Psoas muscle (tissue), 7 donors: ENCODE measurements at regions not wholly inside any gene's neighbourhood (a gene's known extent, or its start where the extent isn't known, plus 50 kb on each side); places are given as distances from the start of the nearest gene placed in this dataset.

Experiments used
- ATAC-seq, 4 donors: fragments of 200-7000 bp; cut with Tn5 transposase; one replicate each; pipeline ENCODE4 v1.9.1; 2020; ENCODE audit warnings: moderate library complexity in 3 of 4, mild to moderate bottlenecking in 2 of 4
- DNase-seq, 2 donors: peaks; one replicate each; pipeline ENCODE4 v3.0.0-alpha.2; 2020
- H3K27ac ChIP-seq: fragments of 200-600 bp; one replicate; pipeline ENCODE4 v1.8.0; 2022
- H3K27me3 ChIP-seq, 3 donors: fragments of 200-600 bp in 1 of 3; one replicate each; pipeline versions ENCODE4 v1.6.1 to v1.8.0; 2013 to 2022; ENCODE audit warnings: low read length in 2 of 3, mild to moderate bottlenecking in 2 of 3, moderate library complexity in 1 of 3; ENCODE audit not compliant: insufficient read depth in 3 of 3
- H3K36me3 ChIP-seq, 2 donors: fragments of 200-600 bp in 1 of 2; one replicate each; pipeline versions ENCODE4 v1.6.1 to v1.8.0; 2013 to 2022; ENCODE audit warnings: low read depth in 1 of 2, mild to moderate bottlenecking in 1 of 2, moderate library complexity in 1 of 2; ENCODE audit not compliant: insufficient read depth in 1 of 2
- H3K4me1 ChIP-seq: fragments of 200-600 bp; one replicate; pipeline ENCODE4 v1.8.0; 2022
- H3K4me3 ChIP-seq: fragments of 200-600 bp; one replicate; pipeline ENCODE4 v1.8.0; 2022; ENCODE audit warnings: mild to moderate bottlenecking
- H3K9me3 ChIP-seq: fragments of 200-600 bp; one replicate; pipeline ENCODE4 v1.8.0; 2022
- CTCF ChIP-seq: fragments of 200-600 bp; IDR thresholded peaks from one replicate; pipeline ENCODE4 v1.8.0; 2022; ENCODE audit warnings: antibody characterized with exemption
- WGBS, 3 donors: extraction: QIAGEN DNeasy Blood & Tissue Kit; methylation state at CpG; one replicate each; pipeline versions ENCODE4 v1.1.6 to v1.1.7; 2013; 5-methylcytosine and 5-hydroxymethylcytosine counted together
- intact Hi-C, 2 donors: fragments of 100-400 bp; cut with DNase I; formaldehyde crosslinking; loops; one replicate each; pipeline versions ENCODE4 v1.11.0 to v1.14.2; 2022
- donor health status: healthy with polysubstance abuse.
- donor health status: DM: no; HTN: no; CAD: no; lungs with moderate emphysema.
- donor health status: Bipolar disorder and iron deficiency.
- donor health status: healthy.
- donor health status: DM: yes; HTN: yes; CAD: no.
- donor health status: DM: no; HTN: no; CAD: no.
- donor health status: DM: yes; HTN: yes; CAD: no.

GRCh38 chr18:57918601-57919000 is 115.5 kb upstream of the ATP8B1 start:
- H3K27ac ChIP-seq, result no peak overlapping the region
- WGBS, 3 donors, result 82 to 90% (median 83%) methylated on average over 3 of the region's 3 CpGs
- ATAC-seq, result no peak
- intact Hi-C loops, result no loop called here
- no peaks in the 10 kb centered on the region for H3K9me3 ChIP-seq
- no peaks in the 10 kb centered on the region for H3K4me1 ChIP-seq
- no peak for DNase-seq
- H3K27me3 ChIP-seq, result no peaks in the 10 kb centered on the region
- H3K4me3 ChIP-seq, result no peak overlapping the region
- H3K36me3 ChIP-seq, result no peaks in the 10 kb centered on the region
- no peak for TF ChIP-seq CTCF

- Histone ChIP-seq H3K4me3 (no peak overlapping the region), H3K27me3 (no peaks in the 10 kb centered on the region), H3K36me3 (no peaks in the 10 kb centered on the region), H3K27ac (no peak overlapping the region), H3K4me1 (no peaks in the 10 kb centered on the region), H3K9me3 (no peaks in the 10 kb centered on the region)
- ATAC-seq (no peak), DNase-seq (no peak)
- intact Hi-C loops, result no loop called here
- 70 to 75% (median 74%) methylated on average over 3 of the region's 3 CpGs for whole genome bisulfite sequencing, 3 donors
- no peak for TF ChIP-seq CTCF
Observed at GRCh38 chr18:57916684-57917083, 113.6 kb upstream of the ATP8B1 start.

GRCh38 chr18:57915865-57916582 is 112.9 kb upstream of the ATP8B1 start:
- no peak for TF ChIP-seq CTCF
- Histone ChIP-seq H3K4me1 (no peaks in the 10 kb centered on the region), H3K27ac (no peak overlapping the region), H3K4me3 (no peak overlapping the region), H3K36me3 (no peaks in the 10 kb centered on the region), H3K27me3 (no peaks in the 10 kb centered on the region), H3K9me3 (no peaks in the 10 kb centered on the region)
- WGBS, 3 donors, result 47 to 65% (median 48%) methylated on average over 5 of the region's 5 CpGs
- intact Hi-C loops, result no loop called here
- ATAC-seq, result no peak
- no peak for DNase-seq

GRCh38 chr18:57915248-57915647 is 112.1 kb upstream of the ATP8B1 start:
- no peak for TF ChIP-seq CTCF
- Histone ChIP-seq H3K4me1 (no peaks in the 10 kb centered on the region), H3K9me3 (no peaks in the 10 kb centered on the region), H3K4me3 (no peak overlapping the region), H3K36me3 (no peaks in the 10 kb centered on the region), H3K27ac (no peak overlapping the region), H3K27me3 (no peaks in the 10 kb centered on the region)
- no peak for DNase-seq
- 46 to 48% (median 46%) methylated on average over 2 of the region's 2 CpGs for WGBS, 3 donors
- intact Hi-C loops, result no loop called here
- ATAC-seq, result no peak

- TF ChIP-seq CTCF, result no peak
- Histone ChIP-seq H3K27ac (no peak overlapping the region), H3K4me1 (no peaks in the 10 kb centered on the region), H3K4me3 (no peak overlapping the region), H3K36me3 (no peaks in the 10 kb centered on the region), H3K9me3 (no peaks in the 10 kb centered on the region), H3K27me3 (no peaks in the 10 kb centered on the region)
- intact Hi-C loops, result no loop called here
- WGBS, 3 donors, result 89 to 92% (median 90%) methylated on average over 5 of the region's 5 CpGs
- no peak for DNase-seq
- ATAC-seq, result no peak
Observed at GRCh38 chr18:57913686-57914085, 110.6 kb upstream of the ATP8B1 start.
